ENCODE measurements at regions not wholly inside any gene's neighbourhood (a gene's known extent, or its start where the extent isn't known, plus 50 kb on each side); places are given as distances from the start of the nearest gene placed in this dataset.

- Histone ChIP-seq H3K9me3 (ENCODE audit: control insufficient read depth in 5 of 5, low read length in 5 of 5) (no peaks in the 10 kb centered on the region), H3K36me3 (ENCODE audit: control insufficient read depth in 5 of 5, insufficient read depth in 5 of 5, low read length in 5 of 5) (no peaks in the 10 kb centered on the region), H3K4me1 (ENCODE audit: control insufficient read depth in 5 of 5, insufficient read depth in 5 of 5, low read length in 5 of 5) (no peaks in the 10 kb centered on the region), H3K9ac (ENCODE audit: low read length in 5 of 5) (no peak overlapping the region), H3K27me3 (ENCODE audit: control insufficient read depth in 5 of 5, insufficient read depth in 4 of 5, low read length in 5 of 5) (no peaks in the 10 kb centered on the region), H3K4me3 (ENCODE audit: low read depth in 1 of 5, low read length in 5 of 5) (no peak overlapping the region), H3K27ac (ENCODE audit: low read depth, low read length) (no peak overlapping the region)
Measured at GRCh38 chr2:198950803-198951202, 506.9 kb downstream of the SATB2 start.

GRCh38 chr2:198945496-198945895 is 512.2 kb downstream of the SATB2 start:
- Histone ChIP-seq H3K4me3 (ENCODE audit: low read depth in 1 of 5, low read length in 5 of 5) (no peak overlapping the region), H3K4me1 (ENCODE audit: control insufficient read depth in 5 of 5, insufficient read depth in 5 of 5, low read length in 5 of 5) (no peaks in the 10 kb centered on the region), H3K27ac (ENCODE audit: low read depth, low read length) (no peak overlapping the region), H3K9me3 (ENCODE audit: control insufficient read depth in 5 of 5, low read length in 5 of 5) (no peaks in the 10 kb centered on the region), H3K27me3 (ENCODE audit: control insufficient read depth in 5 of 5, insufficient read depth in 4 of 5, low read length in 5 of 5) (no peaks in the 10 kb centered on the region), H3K36me3 (ENCODE audit: control insufficient read depth in 5 of 5, insufficient read depth in 5 of 5, low read length in 5 of 5) (no peaks in the 10 kb centered on the region), H3K9ac (ENCODE audit: low read length in 5 of 5) (no peak overlapping the region)

GRCh38 chr2:198930170-198930569 is 527.6 kb downstream of the SATB2 start:
- Histone ChIP-seq H3K36me3 (ENCODE audit: control insufficient read depth in 5 of 5, insufficient read depth in 5 of 5, low read length in 5 of 5) (no peaks in the 10 kb centered on the region), H3K27ac (ENCODE audit: low read depth, low read length) (no peak overlapping the region), H3K9me3 (ENCODE audit: control insufficient read depth in 5 of 5, low read length in 5 of 5) (peaks cover 0 to 5% (median 0%) of the 10 kb centered on the region in 5 donors), H3K27me3 (ENCODE audit: control insufficient read depth in 5 of 5, insufficient read depth in 4 of 5, low read length in 5 of 5) (no peaks in the 10 kb centered on the region), H3K4me3 (ENCODE audit: low read depth in 1 of 5, low read length in 5 of 5) (no peak overlapping the region), H3K9ac (ENCODE audit: low read length in 5 of 5) (no peak overlapping the region), H3K4me1 (ENCODE audit: control insufficient read depth in 5 of 5, insufficient read depth in 5 of 5, low read length in 5 of 5) (no peaks in the 10 kb centered on the region)

- Histone ChIP-seq H3K4me3 (ENCODE audit: low read depth in 1 of 5, low read length in 5 of 5) (no peak overlapping the region), H3K36me3 (ENCODE audit: control insufficient read depth in 5 of 5, insufficient read depth in 5 of 5, low read length in 5 of 5) (no peaks in the 10 kb centered on the region), H3K27me3 (ENCODE audit: control insufficient read depth in 5 of 5, insufficient read depth in 4 of 5, low read length in 5 of 5) (no peaks in the 10 kb centered on the region), H3K4me1 (ENCODE audit: control insufficient read depth in 5 of 5, insufficient read depth in 5 of 5, low read length in 5 of 5) (no peaks in the 10 kb centered on the region), H3K27ac (ENCODE audit: low read depth, low read length) (no peak overlapping the region), H3K9ac (ENCODE audit: low read length in 5 of 5) (no peak overlapping the region), H3K9me3 (ENCODE audit: control insufficient read depth in 5 of 5, low read length in 5 of 5) (peaks cover 0 to 3% (median 0%) of the 10 kb centered on the region in 5 donors)
Measured at GRCh38 chr2:198928026-198928425, 529.7 kb downstream of the SATB2 start.

GRCh38 chr2:198917926-198918720 is 539.6 kb downstream of the SATB2 start:
- H3K9me3 ChIP-seq (ENCODE audit: control insufficient read depth in 5 of 5, low read length in 5 of 5) = no peaks in the 10 kb centered on the region
- no peak overlapping the region for H3K27ac ChIP-seq (ENCODE audit: low read depth, low read length)
- H3K9ac ChIP-seq (ENCODE audit: low read length in 5 of 5) = no peak overlapping the region
- H3K27me3 ChIP-seq (ENCODE audit: control insufficient read depth in 5 of 5, insufficient read depth in 4 of 5, low read length in 5 of 5) = no peaks in the 10 kb centered on the region
- no peak overlapping the region for H3K4me3 ChIP-seq (ENCODE audit: low read depth in 1 of 5, low read length in 5 of 5)
- H3K4me1 ChIP-seq (ENCODE audit: control insufficient read depth in 5 of 5, insufficient read depth in 5 of 5, low read length in 5 of 5) = peaks cover 0 to 6% (median 0%) of the 10 kb centered on the region in 5 donors
- H3K36me3 ChIP-seq (ENCODE audit: control insufficient read depth in 5 of 5, insufficient read depth in 5 of 5, low read length in 5 of 5) = no peaks in the 10 kb centered on the region

- Histone ChIP-seq H3K27ac (ENCODE audit: low read depth, low read length) (no peak overlapping the region), H3K27me3 (ENCODE audit: control insufficient read depth in 5 of 5, insufficient read depth in 4 of 5, low read length in 5 of 5) (no peaks in the 10 kb centered on the region), H3K4me3 (ENCODE audit: low read depth in 1 of 5, low read length in 5 of 5) (no peak overlapping the region), H3K4me1 (ENCODE audit: control insufficient read depth in 5 of 5, insufficient read depth in 5 of 5, low read length in 5 of 5) (peaks cover 0 to 6% (median 0%) of the 10 kb centered on the region in 5 donors), H3K9ac (ENCODE audit: low read length in 5 of 5) (no peak overlapping the region), H3K36me3 (ENCODE audit: control insufficient read depth in 5 of 5, insufficient read depth in 5 of 5, low read length in 5 of 5) (no peaks in the 10 kb centered on the region), H3K9me3 (ENCODE audit: control insufficient read depth in 5 of 5, low read length in 5 of 5) (no peaks in the 10 kb centered on the region)
Measured at GRCh38 chr2:198917275-198917674, 540.5 kb downstream of the SATB2 start.

GRCh38 chr2:198916548-198917080 is 541.1 kb downstream of the SATB2 start:
- H3K27me3 ChIP-seq (ENCODE audit: control insufficient read depth in 5 of 5, insufficient read depth in 4 of 5, low read length in 5 of 5) = no peaks in the 10 kb centered on the region
- H3K4me3 ChIP-seq (ENCODE audit: low read depth in 1 of 5, low read length in 5 of 5) = no peak overlapping the region
- no peaks in the 10 kb centered on the region for H3K9me3 ChIP-seq (ENCODE audit: control insufficient read depth in 5 of 5, low read length in 5 of 5)
- no peaks in the 10 kb centered on the region for H3K36me3 ChIP-seq (ENCODE audit: control insufficient read depth in 5 of 5, insufficient read depth in 5 of 5, low read length in 5 of 5)
- no peak overlapping the region for H3K9ac ChIP-seq (ENCODE audit: low read length in 5 of 5)
- peaks cover 0 to 6% (median 0%) of the 10 kb centered on the region in 5 donors for H3K4me1 ChIP-seq (ENCODE audit: control insufficient read depth in 5 of 5, insufficient read depth in 5 of 5, low read length in 5 of 5)
- no peak overlapping the region for H3K27ac ChIP-seq (ENCODE audit: low read depth, low read length)

GRCh38 chr2:198913394-198914152 is 544.2 kb downstream of the SATB2 start:
- H3K4me3 ChIP-seq (ENCODE audit: low read depth in 1 of 5, low read length in 5 of 5) = no peak overlapping the region
- no peaks in the 10 kb centered on the region for H3K36me3 ChIP-seq (ENCODE audit: control insufficient read depth in 5 of 5, insufficient read depth in 5 of 5, low read length in 5 of 5)

GRCh38 chr2:198909525-198910267 is 548.0 kb downstream of the SATB2 start:
- no peak overlapping the region for H3K27ac ChIP-seq (ENCODE audit: low read depth, low read length)
- no peaks in the 10 kb centered on the region for H3K36me3 ChIP-seq (ENCODE audit: control insufficient read depth in 5 of 5, insufficient read depth in 5 of 5, low read length in 5 of 5)
- no peaks in the 10 kb centered on the region for H3K27me3 ChIP-seq (ENCODE audit: control insufficient read depth in 5 of 5, insufficient read depth in 4 of 5, low read length in 5 of 5)
- no peaks in the 10 kb centered on the region for H3K4me1 ChIP-seq (ENCODE audit: control insufficient read depth in 5 of 5, insufficient read depth in 5 of 5, low read length in 5 of 5)
- no peak overlapping the region for H3K4me3 ChIP-seq (ENCODE audit: low read depth in 1 of 5, low read length in 5 of 5)
- no peak overlapping the region for H3K9ac ChIP-seq (ENCODE audit: low read length in 5 of 5)
- no peaks in the 10 kb centered on the region for H3K9me3 ChIP-seq (ENCODE audit: control insufficient read depth in 5 of 5, low read length in 5 of 5)

More at GRCh38 chr2:198913394-198914152, 544.2 kb downstream of the SATB2 start:
- Histone ChIP-seq H3K9me3 (ENCODE audit: control insufficient read depth in 5 of 5, low read length in 5 of 5) (no peaks in the 10 kb centered on the region), H3K27me3 (ENCODE audit: control insufficient read depth in 5 of 5, insufficient read depth in 4 of 5, low read length in 5 of 5) (no peaks in the 10 kb centered on the region), H3K9ac (ENCODE audit: low read length in 5 of 5) (no peak overlapping the region), H3K27ac (ENCODE audit: low read depth, low read length) (no peak overlapping the region), H3K4me1 (ENCODE audit: control insufficient read depth in 5 of 5, insufficient read depth in 5 of 5, low read length in 5 of 5) (peaks cover 0 to 6% (median 0%) of the 10 kb centered on the region in 5 donors)
